DOHH2 (cell line): ENCODE measurements at regions not wholly inside any gene's neighbourhood (a gene's known extent, or its start where the extent isn't known, plus 50 kb on each side); places are given as distances from the start of the nearest gene placed in this dataset.
"Not testable (repeated sequence)": the region's sequence is repeated elsewhere in the genome, so short reads cannot be mapped to it uniquely, and the experiment has no call there.

Source experiments
- H3F3A ChIP-seq: fragments of 200-600 bp; sonication (generic), shearing (Covaris generic); 2 replicates; pipeline ENCODE4 v1.6.0; 2016; ENCODE audit warnings: antibody characterized with exemption, mild to moderate bottlenecking; ENCODE audit not compliant: control insufficient read depth, insufficient read depth
- H3K27ac ChIP-seq: fragments of 200-600 bp; sonication (generic); 2 replicates; pipeline ENCODE4 v1.5.1; 2014; ENCODE audit warnings: low read depth, mild to moderate bottlenecking, low read length, moderate library complexity
- H3K27me3 ChIP-seq: fragments of 200-600 bp; sonication (generic); 2 replicates; pipeline ENCODE4 v1.6.1; 2014; ENCODE audit warnings: mild to moderate bottlenecking, low read length, mixed read lengths; ENCODE audit not compliant: control insufficient read depth
- H3K36me3 ChIP-seq: fragments of 200-600 bp; sonication (generic); 2 replicates; pipeline ENCODE4 v1.6.1; 2014; ENCODE audit warnings: mild to moderate bottlenecking, low read length, moderate library complexity, mixed read lengths; ENCODE audit not compliant: control insufficient read depth
- H3K4me1 ChIP-seq: fragments of 200-600 bp; sonication (generic); 2 replicates; pipeline ENCODE4 v1.6.1; 2014; ENCODE audit warnings: mild to moderate bottlenecking, low read length, mixed read lengths; ENCODE audit not compliant: control insufficient read depth
- H3K4me2 ChIP-seq: fragments of 200-600 bp; sonication (generic); 2 replicates; pipeline ENCODE4 v1.6.0; 2014; ENCODE audit warnings: mild to moderate bottlenecking, low read length, moderate library complexity
- H3K4me3 ChIP-seq: fragments of 200-600 bp; sonication (generic); 2 replicates; pipeline ENCODE4 v1.5.1; 2014; ENCODE audit warnings: mild to moderate bottlenecking, low read length, mixed read lengths
- H3K79me2 ChIP-seq: fragments of 200-600 bp; sonication (generic); 2 replicates; pipeline ENCODE4 v1.6.1; 2014; ENCODE audit warnings: mild to moderate bottlenecking, low read length, mixed read lengths; ENCODE audit not compliant: control insufficient read depth
- H3K9me2 ChIP-seq: fragments of 200-600 bp; sonication (generic); replicated peaks from 2 replicates; pipeline ENCODE4 v1.6.1; 2014; ENCODE audit warnings: mild to moderate bottlenecking, low read length, mixed read lengths; ENCODE audit not compliant: control insufficient read depth
- H3K9me3 ChIP-seq: fragments of 200-600 bp; sonication (generic); 2 replicates; pipeline ENCODE4 v1.6.1; 2014; ENCODE audit warnings: antibody characterized with exemption, low read length, mixed read lengths; ENCODE audit not compliant: control insufficient read depth, insufficient read depth
- H4K20me1 ChIP-seq: fragments of 200-600 bp; sonication (generic); 2 replicates; pipeline ENCODE4 v1.6.0; 2014; ENCODE audit warnings: low read depth, mild to moderate bottlenecking, antibody characterized with exemption, low read length, moderate library complexity; ENCODE audit not compliant: control insufficient read depth, insufficient read depth
- CTCF ChIP-seq: fragments of 200-600 bp; sonication (generic); IDR thresholded peaks from one replicate; pipeline ENCODE4 v1.5.1; 2014; ENCODE audit warnings: antibody characterized with exemption, mild to moderate bottlenecking, low read depth, low read length; ENCODE audit not compliant: poor library complexity, severe bottlenecking
- EZH2phosphoT487 ChIP-seq: fragments of 200-600 bp; sonication (generic); IDR thresholded peaks from 2 replicates; pipeline ENCODE4 v1.6.1; 2017; ENCODE audit warnings: borderline replicate concordance, mild to moderate bottlenecking, antibody characterized with exemption, low read length, moderate library complexity, mixed read lengths

DNA sequence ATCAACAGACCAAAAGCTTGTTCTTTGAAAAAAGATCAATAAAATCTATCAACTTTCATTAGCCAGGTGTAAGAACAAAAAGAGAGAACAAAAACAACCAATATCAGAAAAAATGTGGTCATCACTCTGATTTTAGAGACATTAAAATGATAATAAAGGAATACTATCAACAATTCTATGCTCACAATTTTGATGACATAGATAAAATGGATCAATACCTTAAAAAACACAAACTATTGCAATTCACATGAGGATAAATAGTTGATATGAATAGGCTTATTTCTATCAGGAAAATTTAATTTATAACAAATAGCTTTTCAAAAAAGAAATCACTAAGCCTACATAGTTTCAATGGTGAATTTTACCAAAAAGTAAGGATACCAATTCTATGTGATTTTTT is 809.4 kb upstream of the EYS start:
- H3F3A ChIP-seq: no peaks in the 10 kb centered on the region
- TF ChIP-seq CTCF (no peak), EZH2phosphoT487 (no peak)
- no peaks in the 10 kb centered on the region for H3K9me3 ChIP-seq
- H3K79me2 ChIP-seq: no peaks in the 10 kb centered on the region
- no peaks in the 10 kb centered on the region for H4K20me1 ChIP-seq
- no peaks in the 10 kb centered on the region for H3K36me3 ChIP-seq
- no peak overlapping the region for H3K27ac ChIP-seq
- H3K4me1 ChIP-seq: no peaks in the 10 kb centered on the region
- no peak overlapping the region for H3K4me3 ChIP-seq
- no peaks in the 10 kb centered on the region for H3K9me2 ChIP-seq
- H3K27me3 ChIP-seq: no peaks in the 10 kb centered on the region
- H3K4me2 ChIP-seq: no peak overlapping the region

DNA sequence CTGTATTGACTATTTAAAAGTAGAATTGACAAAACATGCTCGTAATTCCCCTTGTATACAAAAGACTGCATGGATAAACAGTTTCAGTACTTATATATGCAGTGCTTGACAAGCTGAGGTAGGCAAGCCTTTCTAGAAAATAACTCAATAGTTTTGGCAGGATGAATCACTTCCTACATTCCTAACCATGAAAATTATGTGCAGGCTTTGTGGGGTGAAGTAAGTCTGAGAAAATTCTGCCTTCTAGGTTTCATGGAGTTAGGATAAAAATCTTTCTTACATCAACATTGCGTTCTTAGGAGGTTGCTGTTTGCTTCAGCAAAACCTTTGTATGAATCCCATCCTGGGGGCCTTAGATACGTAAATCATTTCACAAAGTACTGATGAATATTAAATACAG is 801.4 kb upstream of the EYS start:
- Histone ChIP-seq H3K79me2 (no peaks in the 10 kb centered on the region), H3K9me3 (no peaks in the 10 kb centered on the region), H3K4me2 (no peak overlapping the region), H3K9me2 (no peaks in the 10 kb centered on the region), H3K36me3 (no peaks in the 10 kb centered on the region), H4K20me1 (no peaks in the 10 kb centered on the region), H3K4me3 (no peak overlapping the region), H3K27ac (no peak overlapping the region), H3K4me1 (no peaks in the 10 kb centered on the region), H3K27me3 (no peaks in the 10 kb centered on the region), H3F3A (no peaks in the 10 kb centered on the region)
- TF ChIP-seq EZH2phosphoT487 (no peak), CTCF (no peak)

- Histone ChIP-seq H3K9me2 (no peaks in the 10 kb centered on the region), H3K9me3 (no peaks in the 10 kb centered on the region), H4K20me1 (no peaks in the 10 kb centered on the region), H3K36me3 (no peaks in the 10 kb centered on the region), H3K27me3 (no peaks in the 10 kb centered on the region), H3F3A (no peaks in the 10 kb centered on the region), H3K27ac (no peak overlapping the region), H3K4me3 (no peak overlapping the region), H3K4me2 (no peak overlapping the region), H3K79me2 (no peaks in the 10 kb centered on the region), H3K4me1 (no peaks in the 10 kb centered on the region)
- no peak for TF ChIP-seq EZH2phosphoT487
- TF ChIP-seq CTCF: no peak
Observed at GRCh38 chr6:66499851-66500250, 792.8 kb upstream of the EYS start.

GRCh38 chr6:66496659-66497058 is 789.6 kb upstream of the EYS start:
- H3K4me1 ChIP-seq: no peaks in the 10 kb centered on the region
- no peaks in the 10 kb centered on the region for H3K36me3 ChIP-seq
- TF ChIP-seq CTCF (peak; percentile 40), EZH2phosphoT487 (no peak)
- H3K79me2 ChIP-seq: no peaks in the 10 kb centered on the region
- no peaks in the 10 kb centered on the region for H3K9me3 ChIP-seq
- H3K27me3 ChIP-seq: no peaks in the 10 kb centered on the region
- no peaks in the 10 kb centered on the region for H3F3A ChIP-seq
- no peaks in the 10 kb centered on the region for H3K9me2 ChIP-seq
- H3K4me3 ChIP-seq: no peak overlapping the region
- no peaks in the 10 kb centered on the region for H4K20me1 ChIP-seq
- H3K27ac ChIP-seq: no peak overlapping the region
- no peak overlapping the region for H3K4me2 ChIP-seq

DNA sequence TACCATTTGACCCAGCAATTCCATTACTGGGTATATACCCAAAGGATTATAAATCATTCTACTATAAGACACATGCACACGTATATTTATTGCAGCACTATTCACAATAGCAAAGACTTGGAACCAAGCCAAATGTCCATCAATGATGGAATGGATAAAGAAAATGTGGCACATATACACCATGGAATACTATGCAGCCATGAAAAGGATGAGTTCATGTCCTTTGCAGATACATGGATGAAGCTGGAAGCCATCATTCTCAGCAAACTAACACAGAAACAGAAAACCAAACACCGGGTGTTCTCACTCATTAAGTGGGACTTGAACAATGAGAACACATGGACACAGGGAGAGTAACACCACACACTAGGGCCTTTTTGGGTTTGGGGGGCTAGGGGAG is 787.6 kb upstream of the EYS start:
- not testable (repeated sequence) for H3K79me2 ChIP-seq, H3K27ac ChIP-seq, H3K9me2 ChIP-seq, H3K36me3 ChIP-seq, H3K27me3 ChIP-seq, H3F3A ChIP-seq, H3K4me3 ChIP-seq, H3K4me1 ChIP-seq, H4K20me1 ChIP-seq, H3K4me2 ChIP-seq, H3K9me3 ChIP-seq
